Esophagus squamous epithelium (tissue), 4 donors: ENCODE measurements at regions not wholly inside any gene's neighbourhood (a gene's known extent, or its start where the extent isn't known, plus 50 kb on each side); places are given as distances from the start of the nearest gene placed in this dataset.

Source experiments
- POLR2A ChIP-seq, 4 donors: fragments of 450-650 bp; IDR thresholded peaks; one replicate each; pipeline ENCODE4 v1.6.1; 2017; ENCODE audit warnings: antibody characterized with exemption in 4 of 4, mild to moderate bottlenecking in 4 of 4, moderate library complexity in 3 of 4
- TF ChIP-seq, protein P1 (sequence below), 6 experiments: fragments of 450-650 bp in 4 of 6; fragments of 200-600 bp in 2 of 6; sonication (generic) in 2 of 6; IDR thresholded peaks; one replicate each; pipeline ENCODE4 v1.5.1; 2016 to 2019; ENCODE audit warnings: antibody characterized with exemption in 6 of 6, mild to moderate bottlenecking in 4 of 6, moderate library complexity in 4 of 6

- TF ChIP-seq POLR2A (IDR thresholded peaks at IDR 0.05) = no peak
- TF ChIP-seq, protein P1, sequence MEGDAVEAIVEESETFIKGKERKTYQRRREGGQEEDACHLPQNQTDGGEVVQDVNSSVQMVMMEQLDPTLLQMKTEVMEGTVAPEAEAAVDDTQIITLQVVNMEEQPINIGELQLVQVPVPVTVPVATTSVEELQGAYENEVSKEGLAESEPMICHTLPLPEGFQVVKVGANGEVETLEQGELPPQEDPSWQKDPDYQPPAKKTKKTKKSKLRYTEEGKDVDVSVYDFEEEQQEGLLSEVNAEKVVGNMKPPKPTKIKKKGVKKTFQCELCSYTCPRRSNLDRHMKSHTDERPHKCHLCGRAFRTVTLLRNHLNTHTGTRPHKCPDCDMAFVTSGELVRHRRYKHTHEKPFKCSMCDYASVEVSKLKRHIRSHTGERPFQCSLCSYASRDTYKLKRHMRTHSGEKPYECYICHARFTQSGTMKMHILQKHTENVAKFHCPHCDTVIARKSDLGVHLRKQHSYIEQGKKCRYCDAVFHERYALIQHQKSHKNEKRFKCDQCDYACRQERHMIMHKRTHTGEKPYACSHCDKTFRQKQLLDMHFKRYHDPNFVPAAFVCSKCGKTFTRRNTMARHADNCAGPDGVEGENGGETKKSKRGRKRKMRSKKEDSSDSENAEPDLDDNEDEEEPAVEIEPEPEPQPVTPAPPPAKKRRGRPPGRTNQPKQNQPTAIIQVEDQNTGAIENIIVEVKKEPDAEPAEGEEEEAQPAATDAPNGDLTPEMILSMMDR (IDR thresholded peaks at IDR 0.05) = no peak
Observed at GRCh38 chr15:25052191-25052999, 97.6 kb downstream of the SNRPN start.
